AG10803 (cell line): ENCODE measurements at regions not wholly inside any gene's neighbourhood (a gene's known extent, or its start where the extent isn't known, plus 50 kb on each side); places are given as distances from the start of the nearest gene placed in this dataset.
"Not testable (repeated sequence)": the region's sequence is repeated elsewhere in the genome, so short reads cannot be mapped to it uniquely, and the experiment has no call there.

ENCODE experiments used
- DNase-seq: peaks from one replicate; pipeline ENCODE4 v3.0.0; 2010; ENCODE audit warnings: low read depth
- H3K4me3 ChIP-seq: 2 replicates; pipeline ENCODE4 v1.5.1; 2011; ENCODE audit warnings: mild to moderate bottlenecking, low read length, control low read depth
- TF ChIP-seq, protein P1 (sequence below): conservative IDR thresholded peaks from 2 replicates; pipeline ENCODE4 v1.5.1; 2011; ENCODE audit warnings: mild to moderate bottlenecking, low read length, control low read depth, inconsistent platforms

- DNase-seq, result no peak
- TF ChIP-seq, protein P1, sequence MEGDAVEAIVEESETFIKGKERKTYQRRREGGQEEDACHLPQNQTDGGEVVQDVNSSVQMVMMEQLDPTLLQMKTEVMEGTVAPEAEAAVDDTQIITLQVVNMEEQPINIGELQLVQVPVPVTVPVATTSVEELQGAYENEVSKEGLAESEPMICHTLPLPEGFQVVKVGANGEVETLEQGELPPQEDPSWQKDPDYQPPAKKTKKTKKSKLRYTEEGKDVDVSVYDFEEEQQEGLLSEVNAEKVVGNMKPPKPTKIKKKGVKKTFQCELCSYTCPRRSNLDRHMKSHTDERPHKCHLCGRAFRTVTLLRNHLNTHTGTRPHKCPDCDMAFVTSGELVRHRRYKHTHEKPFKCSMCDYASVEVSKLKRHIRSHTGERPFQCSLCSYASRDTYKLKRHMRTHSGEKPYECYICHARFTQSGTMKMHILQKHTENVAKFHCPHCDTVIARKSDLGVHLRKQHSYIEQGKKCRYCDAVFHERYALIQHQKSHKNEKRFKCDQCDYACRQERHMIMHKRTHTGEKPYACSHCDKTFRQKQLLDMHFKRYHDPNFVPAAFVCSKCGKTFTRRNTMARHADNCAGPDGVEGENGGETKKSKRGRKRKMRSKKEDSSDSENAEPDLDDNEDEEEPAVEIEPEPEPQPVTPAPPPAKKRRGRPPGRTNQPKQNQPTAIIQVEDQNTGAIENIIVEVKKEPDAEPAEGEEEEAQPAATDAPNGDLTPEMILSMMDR, result no peak
- no peak overlapping the region for H3K4me3 ChIP-seq
Observed at GRCh38 chr16:17001471-17001870, 469.3 kb downstream of the XYLT1 start.

GRCh38 chr16:17002565-17002964 lies 468.2 kb downstream of the XYLT1 start:
- DNase-seq, result no peak

GRCh38 chr16:17005963-17006362 lies 464.8 kb downstream of the XYLT1 start:
- DNase-seq, H3K4me3 ChIP-seq: not testable (repeated sequence)

More at GRCh38 chr16:17002565-17002964, 468.2 kb downstream of the XYLT1 start:
- no peak overlapping the region for H3K4me3 ChIP-seq
- TF ChIP-seq, protein P1, result no peak

DNA sequence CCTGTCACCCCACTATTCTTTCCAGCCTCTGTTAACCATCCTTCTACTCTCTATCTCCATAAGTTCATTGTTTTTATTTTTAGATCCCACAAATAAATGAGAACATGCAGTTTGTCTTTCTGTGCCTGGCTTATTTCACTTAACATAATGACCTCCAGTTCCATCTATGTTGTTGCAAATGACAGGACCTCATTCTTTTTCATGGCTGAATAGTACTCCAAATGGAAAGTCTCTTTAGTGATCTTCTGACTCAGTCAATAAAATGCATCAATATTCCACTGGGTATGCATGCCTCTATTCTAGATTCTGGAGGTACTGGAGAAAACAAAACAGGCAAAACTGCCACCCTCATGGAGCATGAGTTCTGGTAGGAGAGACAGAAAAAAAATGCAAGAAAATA lies 459.0 kb downstream of the XYLT1 start:
- DNase-seq, result no peak
- TF ChIP-seq, protein P1, result no peak
- no peak overlapping the region for H3K4me3 ChIP-seq

GRCh38 chr16:17013038-17013437 lies 457.7 kb downstream of the XYLT1 start:
- TF ChIP-seq, protein P1, result no peak

GRCh38 chr16:17014484-17015121 lies 456.2 kb downstream of the XYLT1 start:
- no peak overlapping the region for H3K4me3 ChIP-seq
- TF ChIP-seq, protein P1, result no peak
- DNase-seq, result no peak

More at GRCh38 chr16:17013038-17013437, 457.7 kb downstream of the XYLT1 start:
- no peak for DNase-seq
- no peak overlapping the region for H3K4me3 ChIP-seq

DNA sequence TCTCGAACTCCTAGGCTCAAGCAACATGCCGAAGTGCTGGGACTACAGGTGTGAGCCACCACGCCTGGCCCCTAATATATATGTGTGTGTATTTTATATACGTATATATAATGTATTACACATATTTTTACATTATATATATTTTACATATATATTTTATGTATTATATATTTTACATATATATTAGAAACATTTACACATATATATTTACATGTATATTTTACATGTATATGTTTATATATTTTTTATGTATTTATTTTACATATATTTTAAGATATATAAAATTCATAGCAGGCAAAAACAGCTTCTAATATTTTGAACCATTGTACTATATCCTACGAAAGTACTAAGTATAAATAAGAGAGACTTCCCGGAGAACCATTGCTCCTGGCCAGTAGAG lies 455.1 kb downstream of the XYLT1 start:
- DNase-seq, result no peak
- H3K4me3 ChIP-seq, result no peak overlapping the region
- TF ChIP-seq, protein P1, result no peak
